ENCODE measurements at regions not wholly inside any gene's neighbourhood (a gene's known extent, or its start where the extent isn't known, plus 50 kb on each side); places are given as distances from the start of the nearest gene placed in this dataset.

DNA sequence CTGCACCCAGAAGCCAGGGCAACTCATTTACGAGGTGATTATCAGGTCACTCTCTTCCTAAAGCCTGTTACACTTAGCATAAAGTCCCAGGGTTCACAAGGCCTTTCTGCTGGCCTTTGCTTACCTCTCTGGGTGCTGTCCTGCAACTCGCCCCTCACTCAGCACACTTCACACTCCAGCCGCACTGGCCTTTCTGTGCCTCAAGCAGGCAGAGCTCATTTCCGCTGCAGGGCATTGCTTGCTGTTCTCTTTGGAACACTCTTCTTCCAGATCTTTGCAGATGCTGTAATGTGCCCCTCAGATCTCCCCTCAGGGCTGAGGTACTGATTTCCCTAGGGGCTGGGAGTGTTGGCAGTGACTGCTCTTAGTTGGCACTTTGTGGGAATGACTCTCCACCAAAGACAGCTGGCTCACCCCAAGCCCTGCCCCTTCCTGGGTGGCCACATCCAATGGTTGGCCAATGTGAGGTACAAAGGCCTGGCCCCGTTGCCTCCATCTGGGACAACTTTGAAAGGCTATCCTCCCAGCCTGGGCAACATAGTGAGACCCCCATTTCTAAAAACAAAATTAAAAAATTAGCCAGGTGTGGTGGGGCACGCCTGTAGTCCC is 50.8 kb upstream of the SSBP3 start:
- Histone ChIP-seq H3K36me3 (no peaks in the 10 kb centered on the region), H3K9me3 (no peaks in the 10 kb centered on the region), H3K4me3 (no peak overlapping the region), H3K27ac (no peak overlapping the region), H3K4me1 (no peaks in the 10 kb centered on the region), H3K27me3 (peaks cover 0 to 3% (median 0%) of the 10 kb centered on the region in 4 donors)
- DNase-seq: no peak
- TF ChIP-seq POLR2A (IDR thresholded peaks at IDR 0.05): no peak
- TF ChIP-seq CTCF (IDR thresholded peaks at IDR 0.05): no peak
- intact Hi-C loops (cut with DNase I): no loop called here
- WGBS, 2 donors: 85 to 96% methylated on average over 5 to 6 of the region's 6 CpGs

DNA sequence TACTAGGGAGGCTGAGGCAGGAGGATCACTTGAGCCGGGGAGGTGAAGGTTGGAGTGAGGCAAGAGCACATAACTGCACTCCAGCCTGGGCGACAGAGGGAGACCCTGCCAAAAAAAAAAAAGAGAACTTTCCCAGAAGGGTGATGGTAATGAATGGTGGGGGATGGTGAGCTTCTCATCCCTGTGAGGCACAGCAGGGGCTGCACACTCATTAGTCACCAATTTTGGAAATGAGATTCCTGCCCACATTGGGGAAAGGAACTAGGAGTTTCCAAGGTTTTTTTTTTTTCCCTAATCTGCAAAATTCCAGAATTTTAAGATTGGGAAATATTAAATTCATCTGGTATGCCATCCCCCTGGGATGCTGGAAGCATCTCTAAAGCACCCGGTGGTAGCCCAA is 50.2 kb upstream of the SSBP3 start:
- WGBS, 2 donors: 68 to 84% methylated on average over 3 of the region's 3 CpGs
- intact Hi-C loops (cut with DNase I): no loop called here
- Histone ChIP-seq H3K36me3 (no peaks in the 10 kb centered on the region), H3K4me3 (no peak overlapping the region), H3K9me3 (no peaks in the 10 kb centered on the region), H3K27me3 (peaks cover 0 to 3% (median 0%) of the 10 kb centered on the region in 4 donors), H3K27ac (no peak overlapping the region), H3K4me1 (no peaks in the 10 kb centered on the region)
- TF ChIP-seq POLR2A (IDR thresholded peaks at IDR 0.05) (no peak), CTCF (IDR thresholded peaks at IDR 0.05) (no peak)
- no peak for DNase-seq

Data from esophagus squamous epithelium (tissue), 5 donors.